ENCODE measurements at regions not wholly inside any gene's neighbourhood (a gene's known extent, or its start where the extent isn't known, plus 50 kb on each side); places are given as distances from the start of the nearest gene placed in this dataset.

GRCh38 chr3:177470197-177470941, 273.1 kb upstream of the TBL1XR1 start:
- no peak for TF ChIP-seq POLR2AphosphoS5 (IDR thresholded peaks at IDR 0.05; ENCODE audit: low read depth, low read length)
- no peak for TF ChIP-seq POLR2A (IDR thresholded peaks at IDR 0.05; ENCODE audit: low read depth, low read length)
- TF ChIP-seq TAF1 (IDR thresholded peaks at IDR 0.05; ENCODE audit: low read depth, low read length) = no peak
- TF ChIP-seq PAX5 (IDR thresholded peaks at IDR 0.05; ENCODE audit: insufficient read depth, low read length, severe bottlenecking) = no peak
- no peak for TF ChIP-seq SPI1 (IDR thresholded peaks at IDR 0.05; ENCODE audit: low read depth, low read length)
- TF ChIP-seq POU2F2 (IDR thresholded peaks at IDR 0.05; ENCODE audit: low read depth, low read length) = no peak

Measured in GM12891 (cell line).